H1 (cell line): ENCODE measurements at regions not wholly inside any gene's neighbourhood (a gene's known extent, or its start where the extent isn't known, plus 50 kb on each side); places are given as distances from the start of the nearest gene placed in this dataset.

Experiments used
- CTCF ChIA-PET: fragments of 300-600 bp; sonication (Branson Sonifier 250); formaldehyde crosslinking; loops from one replicate; lab custom pipeline; 2021; ENCODE audit not compliant: partially characterized antibody; lab: Charles Lee
- POLR2A ChIA-PET: fragments of 300-600 bp; sonication (Branson Sonifier 250); formaldehyde crosslinking; loops from one replicate; lab custom pipeline; 2021; ENCODE audit warnings: inconsistent platforms; ENCODE audit not compliant: partially characterized antibody; lab: Charles Lee
- DNase-seq, 2 experiments: peaks; one replicate each; pipeline versions ENCODE4 v3.0.0 to v3.0.0-alpha.2; 2010 to 2022; ENCODE audit warnings: low spot score in 2 of 2, low read depth in 1 of 2, mixed read lengths in 1 of 2
- FAIRE-seq: peaks from 2 replicates; lab custom pipeline; 2011; peaks lifted over from hg19 to GRCh38; lab: Jason Lieb, UNC
- H2AFZ ChIP-seq: 2 replicates; pipeline ENCODE4 v1.8.1; 2012; ENCODE audit warnings: low read length, inconsistent platforms
- H2AK5ac ChIP-seq: 2 replicates; pipeline ENCODE4 v1.6.1; 2013; ENCODE audit warnings: low read depth, low read length
- H2BK120ac ChIP-seq: replicated peaks from 2 replicates; pipeline ENCODE3; 2013; ENCODE audit warnings: low read depth, low read length, inconsistent platforms
- H2BK12ac ChIP-seq: 2 replicates; pipeline ENCODE4 v1.6.1; 2013; ENCODE audit warnings: low read depth, low read length
- H2BK15ac ChIP-seq: 2 replicates; pipeline ENCODE4 v1.6.1; 2013; ENCODE audit warnings: low read length
- H2BK20ac ChIP-seq: 2 replicates; pipeline ENCODE4 v1.6.1; 2013; ENCODE audit warnings: low read length
- H2BK5ac ChIP-seq: 2 replicates; pipeline ENCODE4 v1.6.1; 2013; ENCODE audit warnings: low read depth, low read length
- H3K14ac ChIP-seq: 2 replicates; pipeline ENCODE4 v1.6.1; 2013; ENCODE audit warnings: inconsistent platforms; ENCODE audit not compliant: insufficient read length
- H3K18ac ChIP-seq: 2 replicates; pipeline ENCODE4 v1.6.1; 2013; ENCODE audit warnings: low read length; ENCODE audit errors: extremely low read depth
- H3K23ac ChIP-seq: 2 replicates; pipeline ENCODE4 v1.6.1; 2013; ENCODE audit warnings: inconsistent platforms; ENCODE audit not compliant: insufficient read length
- H3K23me2 ChIP-seq: 2 replicates; pipeline ENCODE4 v1.6.1; 2013; ENCODE audit warnings: low read depth, low read length
- H3K27ac ChIP-seq: 2 replicates; pipeline ENCODE4 v1.6.1; 2011; ENCODE audit warnings: low read depth, low read length, inconsistent platforms
- H3K27me3 ChIP-seq, 4 experiments: replicated peaks in 1 of 4; 1 replicate in 1 of 4; 2 replicates in 3 of 4; pipeline versions ENCODE4 v1.6.1 to v1.8.1; 2011 to 2013; ENCODE audit warnings: low read length in 3 of 4, mild to moderate bottlenecking in 3 of 4, inconsistent platforms in 2 of 4, mixed read lengths in 2 of 4, moderate library complexity in 1 of 4; ENCODE audit not compliant: control insufficient read depth in 3 of 4, insufficient read depth in 3 of 4; ENCODE audit errors: extremely low read depth in 1 of 4
- H3K36me3 ChIP-seq, 4 experiments: 2 replicates each; pipeline versions ENCODE4 v1.6.1 to v1.8.1; 2011 to 2013; ENCODE audit warnings: mild to moderate bottlenecking in 4 of 4, low read length in 3 of 4, moderate library complexity in 2 of 4, control low read depth in 1 of 4, inconsistent platforms in 1 of 4; ENCODE audit not compliant: insufficient read depth in 4 of 4, control insufficient read depth in 2 of 4
- H3K4ac ChIP-seq: replicated peaks from 2 replicates; pipeline ENCODE3; 2013; ENCODE audit warnings: low read length, low read depth, mixed read lengths, inconsistent platforms; ENCODE audit not compliant: insufficient read length
- H3K4me1 ChIP-seq, 4 experiments: replicated peaks in 1 of 4; 1 replicate in 1 of 4; 2 replicates in 3 of 4; pipeline versions ENCODE4 v1.6.1 to v1.8.1; 2011 to 2013; ENCODE audit warnings: low read length in 3 of 4, inconsistent platforms in 2 of 4, mixed read lengths in 1 of 4; ENCODE audit not compliant: insufficient read depth in 4 of 4, control insufficient read depth in 3 of 4
- H3K4me2 ChIP-seq, 2 experiments: 2 replicates each; pipeline versions ENCODE4 v1.6.1 to v1.8.1; 2011 to 2013; ENCODE audit warnings: low read depth in 2 of 2, low read length in 2 of 2, control low read depth in 1 of 2, inconsistent platforms in 1 of 2, mild to moderate bottlenecking in 1 of 2; ENCODE audit not compliant: insufficient read depth in 1 of 2
- H3K4me3 ChIP-seq, 4 experiments: fragments of 200-600, 300-600 bp in 1 of 4; sonication (generic), shearing (Covaris generic), sonication (Bioruptor Twin) in 1 of 4; 2 replicates each; pipeline versions ENCODE4 v1.5.1 to v1.8.1; 2011 to 2016; ENCODE audit warnings: low read length in 4 of 4, low read depth in 3 of 4, control low read depth in 2 of 4, inconsistent platforms in 2 of 4, mild to moderate bottlenecking in 2 of 4, mixed read lengths in 1 of 4, moderate library complexity in 1 of 4; ENCODE audit not compliant: insufficient read depth in 2 of 4; ENCODE audit errors: extremely low read depth in 1 of 4
- H3K56ac ChIP-seq: replicated peaks from 2 replicates; pipeline ENCODE3; 2013; ENCODE audit warnings: low read depth, mild to moderate bottlenecking, mixed read lengths, low read length, inconsistent platforms; ENCODE audit not compliant: insufficient read length
- H3K79me1 ChIP-seq: 2 replicates; pipeline ENCODE4 v1.6.1; 2013; ENCODE audit warnings: low read depth, low read length, control low read depth
- H3K79me2 ChIP-seq, 2 experiments: 2 replicates each; pipeline versions ENCODE4 v1.6.1 to v1.8.1; 2012 to 2013; ENCODE audit warnings: low read length in 2 of 2, mild to moderate bottlenecking in 2 of 2, inconsistent platforms in 1 of 2; ENCODE audit not compliant: insufficient read depth in 2 of 2, control insufficient read depth in 1 of 2
- H3K9ac ChIP-seq, 4 experiments: replicated peaks in 1 of 4; 1 replicate in 1 of 4; 2 replicates in 3 of 4; pipeline versions ENCODE4 v1.6.1 to v1.8.1; 2011 to 2013; ENCODE audit warnings: low read depth in 3 of 4, low read length in 3 of 4, control low read depth in 2 of 4, mild to moderate bottlenecking in 2 of 4, moderate library complexity in 2 of 4, inconsistent platforms in 1 of 4; ENCODE audit errors: extremely low read depth in 1 of 4
- H3K9me3 ChIP-seq, 2 experiments: 2 replicates each; pipeline versions ENCODE4 v1.6.1 to v1.8.1; 2012 to 2013; ENCODE audit warnings: mild to moderate bottlenecking in 2 of 2, moderate library complexity in 2 of 2, control low read depth in 1 of 2, inconsistent platforms in 1 of 2, low read depth in 1 of 2, low read length in 1 of 2, mixed read lengths in 1 of 2; ENCODE audit not compliant: insufficient read depth in 2 of 2
- H4K20me1 ChIP-seq, 2 experiments: replicated peaks in 1 of 2; 2 replicates each; pipeline versions ENCODE3 to v1.8.1; 2011 to 2013; ENCODE audit warnings: inconsistent platforms in 2 of 2, low read length in 2 of 2, mild to moderate bottlenecking in 1 of 2; ENCODE audit not compliant: insufficient read depth in 2 of 2, control insufficient read depth in 1 of 2
- H4K5ac ChIP-seq: 2 replicates; pipeline ENCODE4 v1.6.1; 2013; ENCODE audit warnings: low read length, low read depth, mixed read lengths, inconsistent platforms; ENCODE audit not compliant: insufficient read length
- H4K8ac ChIP-seq: 2 replicates; pipeline ENCODE4 v1.8.0; 2013; ENCODE audit warnings: mild to moderate bottlenecking, moderate library complexity, low read length, inconsistent platforms; ENCODE audit not compliant: insufficient read depth; ENCODE audit errors: extremely low read depth
- H4K91ac ChIP-seq: replicated peaks from 2 replicates; pipeline ENCODE3; 2013; ENCODE audit warnings: low read length, mixed read lengths, inconsistent platforms; ENCODE audit not compliant: insufficient read length
- ASH2L ChIP-seq: fragments of 200-600, 300-600 bp; sonication (generic); IDR thresholded peaks from one replicate; pipeline ENCODE4 v1.7.1; 2017; ENCODE audit warnings: low read length
- CBX8 ChIP-seq: fragments of 300-800, 300-1000 bp; sonication (generic); IDR thresholded peaks from 2 replicates; pipeline ENCODE4 v1.7.1; 2016; ENCODE audit warnings: low read depth, low read length, borderline replicate concordance
- CEBPB ChIP-seq: IDR thresholded peaks from 2 replicates; pipeline ENCODE4 v1.6.1; 2012; ENCODE audit warnings: low read depth, low read length
- EGR1 ChIP-seq: IDR thresholded peaks from 2 replicates; pipeline ENCODE4 v1.6.1; 2011; ENCODE audit warnings: low read depth, low read length, borderline replicate concordance
- EZH2 ChIP-seq: fragments of 200-600 bp; sonication (generic); IDR thresholded peaks from 2 replicates; pipeline ENCODE4 v1.7.1; 2012; ENCODE audit warnings: low read depth, mild to moderate bottlenecking, moderate library complexity, low read length, inconsistent platforms; ENCODE audit not compliant: severe bottlenecking
- FOSL1 ChIP-seq: IDR thresholded peaks from 2 replicates; pipeline ENCODE4 v1.6.1; 2011; ENCODE audit warnings: mild to moderate bottlenecking, low read depth, low read length, moderate library complexity; ENCODE audit not compliant: insufficient read depth
- JUN ChIP-seq: IDR thresholded peaks from 2 replicates; pipeline ENCODE4 v1.6.1; 2011; ENCODE audit warnings: low read depth, mild to moderate bottlenecking, improper control_type of control experiment, low read length
- JUND ChIP-seq: IDR thresholded peaks from 2 replicates; pipeline ENCODE4 v1.6.1; 2011; ENCODE audit warnings: mild to moderate bottlenecking, improper control_type of control experiment, low read length
- KDM4A ChIP-seq: IDR thresholded peaks from one replicate; pipeline ENCODE4 v1.7.1; 2012; ENCODE audit warnings: low read depth, mild to moderate bottlenecking, moderate library complexity, low read length, inconsistent platforms; ENCODE audit not compliant: severe bottlenecking
- KDM5A ChIP-seq: fragments of 200-600 bp; IDR thresholded peaks from 2 replicates; pipeline ENCODE4 v1.7.1; 2012; ENCODE audit warnings: mild to moderate bottlenecking, low read length, inconsistent platforms, mixed read lengths
- POLR2AphosphoS5 ChIP-seq: IDR thresholded peaks from 2 replicates; pipeline ENCODE4 v1.6.1; 2011; ENCODE audit warnings: low read depth, low read length
- SAP30 ChIP-seq: fragments of 300-600 bp; sonication (generic); IDR thresholded peaks from 2 replicates; pipeline ENCODE4 v1.7.1; 2012; ENCODE audit warnings: low read length, moderate library complexity, mild to moderate bottlenecking, inconsistent platforms; ENCODE audit not compliant: insufficient read depth, insufficient replicate concordance
- SP2 ChIP-seq: IDR thresholded peaks from 2 replicates; pipeline ENCODE4 v1.6.1; 2012; ENCODE audit warnings: mild to moderate bottlenecking, low read length, inconsistent platforms
- TAF7 ChIP-seq: optimal IDR thresholded peaks from 2 replicates; pipeline ENCODE3; 2011; ENCODE audit warnings: low read depth, mild to moderate bottlenecking, inconsistent platforms, low read length, moderate library complexity, borderline replicate concordance
- TBP ChIP-seq: IDR thresholded peaks from 2 replicates; pipeline ENCODE4 v1.6.1; 2011; ENCODE audit warnings: low read depth, low read length, improper control_type of control experiment
- TCF12 ChIP-seq: IDR thresholded peaks from 2 replicates; pipeline ENCODE4 v1.6.1; 2011; ENCODE audit warnings: low read depth, mild to moderate bottlenecking, low read length
- ZNF274 ChIP-seq: IDR thresholded peaks from 2 replicates; pipeline ENCODE4 v1.7.0; 2012; ENCODE audit warnings: low read length, borderline replicate concordance; ENCODE audit errors: extremely low read depth
- WGBS, 2 experiments: shearing (Covaris generic) in 1 of 2; methylation state at CpG; one replicate each; pipeline versions ENCODE4 v1.1.6 to v1.1.7; 2013 to 2015; ENCODE audit warnings: low lambda C conversion rate in 2 of 2, mixed read lengths in 2 of 2, inconsistent platforms in 1 of 2, low coverage in 1 of 2, missing lambda C conversion rate in 1 of 2; ENCODE audit not compliant: insufficient replicate concordance in 2 of 2, insufficient coverage in 1 of 2, insufficient read length in 1 of 2; ENCODE audit errors: extremely low coverage in 1 of 2, missing lambda C conversion rate in 1 of 2; 5-methylcytosine and 5-hydroxymethylcytosine counted together

DNA sequence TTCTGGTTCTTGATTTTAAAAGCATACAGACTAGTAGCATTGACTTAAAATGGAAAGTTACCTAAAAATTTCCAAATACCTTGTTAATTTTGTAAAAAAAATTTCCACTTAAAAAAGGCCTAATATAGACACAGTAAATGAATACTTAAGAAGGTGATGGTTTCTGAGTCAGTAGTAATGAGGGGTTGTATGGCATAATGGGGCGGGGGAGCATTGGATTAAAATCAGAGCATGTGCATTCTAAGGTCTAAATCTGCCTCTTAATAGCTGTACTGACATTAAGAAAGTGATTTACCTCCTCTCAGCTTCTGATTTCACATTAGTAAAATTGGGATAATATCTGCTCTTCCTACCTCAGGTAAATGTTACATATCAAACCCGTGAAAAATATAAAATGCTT is 446.5 kb downstream of the AASDHPPT start:
- Histone ChIP-seq H3K27ac (no peak overlapping the region), H3K23ac (no peak overlapping the region), H4K8ac (no peak overlapping the region), H3K9me3 (no peaks in the 10 kb centered on the region), H3K36me3 (no peaks in the 10 kb centered on the region), H3K4me3 (no peak overlapping the region), H2BK20ac (no peak overlapping the region), H3K4me1 (no peaks in the 10 kb centered on the region), H2AK5ac (no peak overlapping the region), H4K20me1 (no peaks in the 10 kb centered on the region), H2BK120ac (no peak overlapping the region), H3K4ac (no peak overlapping the region), H3K4me2 (no peak overlapping the region), H2BK15ac (no peak overlapping the region), H3K27me3 (no peaks in the 10 kb centered on the region), H3K79me2 (no peaks in the 10 kb centered on the region), H4K5ac (no peak overlapping the region), H2AFZ (no peak overlapping the region), H3K14ac (no peak overlapping the region), H3K79me1 (no peaks in the 10 kb centered on the region), H3K23me2 (no peaks in the 10 kb centered on the region), H2BK12ac (no peak overlapping the region), H4K91ac (no peak overlapping the region), H3K9ac (no peak overlapping the region), H2BK5ac (no peak overlapping the region), H3K56ac (no peak overlapping the region), H3K18ac (no peak overlapping the region)
- ChIA-PET POLR2A (no interaction called here), CTCF (no interaction called here)
- no peak for DNase-seq
- no peak for FAIRE-seq
- WGBS, 2 experiments, result 92% methylated on average over 2 of the region's 2 CpGs; no CpG with 5 or more reads in 1 of the 2 experiments
- TF ChIP-seq FOSL1 (no peak), SP2 (no peak), KDM5A (no peak), TBP (no peak), CBX8 (no peak), CEBPB (no peak), EGR1 (no peak), EZH2 (no peak), ASH2L (no peak), SAP30 (no peak), TAF7 (no peak), POLR2AphosphoS5 (no peak), KDM4A (no peak), TCF12 (no peak), JUN (no peak), ZNF274 (no peak), JUND (no peak)
